Fibroblast of villous mesenchyme (primary cell): ENCODE measurements at regions not wholly inside any gene's neighbourhood (a gene's known extent, or its start where the extent isn't known, plus 50 kb on each side); places are given as distances from the start of the nearest gene placed in this dataset.

Experiments
- DNase-seq: peaks from one replicate; pipeline ENCODE4 v3.0.0-alpha.2; 2010; ENCODE audit warnings: low read depth
- H3K4me3 ChIP-seq: 2 replicates; pipeline ENCODE4 v1.5.1; 2011; ENCODE audit warnings: low read depth, mild to moderate bottlenecking, low read length
- CTCF ChIP-seq: IDR thresholded peaks from 2 replicates; pipeline ENCODE4 v1.5.1; 2012; ENCODE audit warnings: low read depth, mild to moderate bottlenecking, low read length; ENCODE audit not compliant: insufficient read depth

GRCh38 chr6:168133168-168133561 lies 54.2 kb upstream of the FRMD1 start:
- no peak for TF ChIP-seq CTCF
- H3K4me3 ChIP-seq = peak overlapping the region; percentile 37
- DNase-seq = peak; percentile 64

GRCh38 chr6:168132531-168133167 lies 53.6 kb upstream of the FRMD1 start:
- H3K4me3 ChIP-seq = peak overlapping the region; percentile 4
- TF ChIP-seq CTCF = peak; percentile 41
- peak; percentile 85 for DNase-seq

GRCh38 chr6:168131464-168132415 lies 52.7 kb upstream of the FRMD1 start:
- TF ChIP-seq CTCF = no peak
- DNase-seq = no peak
- H3K4me3 ChIP-seq = no peak overlapping the region

- TF ChIP-seq CTCF = no peak
- no peak for DNase-seq
These were observed 51.8 kb upstream of the FRMD1 start for GRCh38 chr6:168130697-168131371.

GRCh38 chr6:168130168-168130696 lies 51.2 kb upstream of the FRMD1 start:
- no peak for TF ChIP-seq CTCF
- DNase-seq = no peak
- H3K4me3 ChIP-seq = no peak overlapping the region

More at GRCh38 chr6:168130697-168131371, 51.8 kb upstream of the FRMD1 start:
- H3K4me3 ChIP-seq = no peak overlapping the region

GRCh38 chr6:168129292-168130167 lies 50.5 kb upstream of the FRMD1 start:
- no peak overlapping the region for H3K4me3 ChIP-seq
- TF ChIP-seq CTCF = no peak
- no peak for DNase-seq
